H1 (cell line): ENCODE measurements at regions not wholly inside any gene's neighbourhood (a gene's known extent, or its start where the extent isn't known, plus 50 kb on each side); places are given as distances from the start of the nearest gene placed in this dataset.

Source experiments
- POU5F1 ChIP-seq: IDR thresholded peaks from 2 replicates; pipeline ENCODE4 v1.6.1; 2011; ENCODE audit warnings: low read depth, mild to moderate bottlenecking, low read length, moderate library complexity
- RXRA ChIP-seq: IDR thresholded peaks from 2 replicates; pipeline ENCODE4 v1.6.1; 2011; ENCODE audit warnings: low read depth, mild to moderate bottlenecking, low read length, moderate library complexity; ENCODE audit not compliant: insufficient read depth

DNA sequence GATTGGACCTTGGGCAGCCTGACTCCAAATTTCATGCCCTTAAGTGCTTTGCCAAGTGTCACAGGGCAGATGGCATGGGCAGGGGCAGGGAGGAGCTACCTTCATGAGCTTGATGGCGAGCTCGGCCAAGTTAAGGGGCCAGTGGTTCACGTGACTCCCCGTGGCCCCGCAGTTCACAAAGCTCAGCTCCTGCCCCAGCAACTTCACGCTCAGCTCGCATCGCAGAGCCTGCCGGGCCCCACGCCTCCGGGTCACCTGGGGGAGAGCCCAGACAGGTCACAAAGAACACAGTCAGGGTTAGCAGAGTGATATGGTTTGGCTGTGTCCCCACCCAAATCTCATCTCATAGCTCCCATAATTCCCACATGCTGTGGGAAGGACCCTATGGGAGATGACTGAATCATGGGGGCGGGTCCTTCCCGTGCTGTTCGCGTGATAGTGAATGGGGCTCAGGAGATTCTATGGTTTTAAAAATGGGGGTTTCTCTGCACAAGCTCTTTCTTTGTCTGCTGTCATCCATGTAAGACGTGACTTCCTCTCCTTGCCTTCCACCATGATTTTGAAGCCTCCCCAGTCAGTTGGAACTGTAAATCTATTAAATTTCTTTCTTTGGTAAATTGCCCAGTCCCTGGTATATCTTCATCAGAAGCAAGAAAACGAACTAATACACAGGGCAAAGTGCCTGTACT, 108.1 kb downstream of the LITAF start (continued):
- no peak for TF ChIP-seq POU5F1
- TF ChIP-seq RXRA = no peak
